KOPT-K1 (cell line): ENCODE measurements at regions not wholly inside any gene's neighbourhood (a gene's known extent, or its start where the extent isn't known, plus 50 kb on each side); places are given as distances from the start of the nearest gene placed in this dataset.
A peak's percentile ranks its signal among the peaks of the same experiment; 100 is the strongest.

Experiments used
- H3K27ac ChIP-seq: fragments of 200-600 bp; sonication (generic); 2 replicates; pipeline ENCODE4 v1.5.1; 2016; ENCODE audit warnings: antibody characterized with exemption, mild to moderate bottlenecking, low read depth, low read length; ENCODE audit not compliant: poor library complexity, severe bottlenecking
- H3K36me3 ChIP-seq: fragments of 200-600 bp; sonication (generic); 2 replicates; pipeline ENCODE4 v1.5.1; 2017; ENCODE audit warnings: antibody characterized with exemption, mild to moderate bottlenecking, low read length, moderate library complexity; ENCODE audit not compliant: insufficient read depth
- H3K9me3 ChIP-seq: fragments of 200-600 bp; sonication (generic); 2 replicates; pipeline ENCODE4 v1.5.1; 2017; ENCODE audit warnings: antibody characterized with exemption, low read length, mild to moderate bottlenecking; ENCODE audit not compliant: insufficient read depth, poor library complexity, severe bottlenecking

GRCh38 chr2:883260-883802 is 67.3 kb upstream of the SNTG2 start:
- Histone ChIP-seq H3K27ac (no peak overlapping the region), H3K36me3 (no peaks in the 10 kb centered on the region), H3K9me3 (peaks cover 12% of the 10 kb centered on the region)

- Histone ChIP-seq H3K36me3 (no peaks in the 10 kb centered on the region), H3K27ac (no peak overlapping the region), H3K9me3 (peaks cover 13% of the 10 kb centered on the region)
These were observed 69.3 kb upstream of the SNTG2 start for GRCh38 chr2:881204-881918.

- Histone ChIP-seq H3K36me3 (no peaks in the 10 kb centered on the region), H3K9me3 (peaks cover 13% of the 10 kb centered on the region), H3K27ac (no peak overlapping the region)
These were observed 70.3 kb upstream of the SNTG2 start for GRCh38 chr2:880201-880970.

GRCh38 chr2:879540-879939 is 71.1 kb upstream of the SNTG2 start:
- no peaks in the 10 kb centered on the region for H3K36me3 ChIP-seq
- no peak overlapping the region for H3K27ac ChIP-seq
- H3K9me3 ChIP-seq = peaks cover 13% of the 10 kb centered on the region

GRCh38 chr2:878245-878930 is 72.3 kb upstream of the SNTG2 start:
- Histone ChIP-seq H3K36me3 (no peaks in the 10 kb centered on the region), H3K27ac (no peak overlapping the region), H3K9me3 (peaks cover 13% of the 10 kb centered on the region)

GRCh38 chr2:877747-878146 is 72.9 kb upstream of the SNTG2 start:
- Histone ChIP-seq H3K36me3 (no peaks in the 10 kb centered on the region), H3K27ac (no peak overlapping the region), H3K9me3 (peaks cover 13% of the 10 kb centered on the region)

GRCh38 chr2:875687-876615 is 74.7 kb upstream of the SNTG2 start:
- Histone ChIP-seq H3K36me3 (no peaks in the 10 kb centered on the region), H3K27ac (no peak overlapping the region), H3K9me3 (peaks cover 13% of the 10 kb centered on the region)

GRCh38 chr2:873651-874580 is 76.7 kb upstream of the SNTG2 start:
- H3K36me3 ChIP-seq = no peaks in the 10 kb centered on the region
- H3K27ac ChIP-seq = no peak overlapping the region
- H3K9me3 ChIP-seq = peaks cover 7% of the 10 kb centered on the region

GRCh38 chr2:873027-873426 is 77.6 kb upstream of the SNTG2 start:
- Histone ChIP-seq H3K27ac (no peak overlapping the region), H3K9me3 (no peaks in the 10 kb centered on the region), H3K36me3 (no peaks in the 10 kb centered on the region)

- Histone ChIP-seq H3K36me3 (no peaks in the 10 kb centered on the region), H3K27ac (no peak overlapping the region), H3K9me3 (no peaks in the 10 kb centered on the region)
These were observed 78.5 kb upstream of the SNTG2 start for GRCh38 chr2:871926-872680.

- Histone ChIP-seq H3K9me3 (no peaks in the 10 kb centered on the region), H3K27ac (no peak overlapping the region), H3K36me3 (no peaks in the 10 kb centered on the region)
These were observed 79.4 kb upstream of the SNTG2 start for GRCh38 chr2:871175-871727.

GRCh38 chr2:870426-870825 is 80.2 kb upstream of the SNTG2 start:
- Histone ChIP-seq H3K36me3 (no peaks in the 10 kb centered on the region), H3K27ac (no peak overlapping the region)

GRCh38 chr2:869894-870293 is 80.8 kb upstream of the SNTG2 start:
- Histone ChIP-seq H3K27ac (peak overlapping the region; percentile 57), H3K9me3 (no peaks in the 10 kb centered on the region), H3K36me3 (no peaks in the 10 kb centered on the region)

More at GRCh38 chr2:870426-870825, 80.2 kb upstream of the SNTG2 start:
- H3K9me3 ChIP-seq = no peaks in the 10 kb centered on the region
